Thoracic aorta (tissue), 2 donors: ENCODE measurements at regions not wholly inside any gene's neighbourhood (a gene's known extent, or its start where the extent isn't known, plus 50 kb on each side); places are given as distances from the start of the nearest gene placed in this dataset.

Experiments
- ATAC-seq: fragments of 150-250 bp; one replicate; pipeline ENCODE4 v1.8.0; 2017; ENCODE audit warnings: low read depth; ENCODE audit not compliant: insufficient number of reproducible peaks, low FRiP score
- DNase-seq: peaks from one replicate; pipeline ENCODE4 v3.0.0-alpha.2; 2020; ENCODE audit warnings: low spot score
- H3K27ac ChIP-seq, 2 donors: fragments of 200-600 bp; sonication (generic); 1 replicate in 1 of 2; 2 replicates in 1 of 2; pipeline ENCODE4 v1.5.1; 2016; ENCODE audit warnings: mild to moderate bottlenecking in 2 of 2, moderate library complexity in 2 of 2
- H3K27me3 ChIP-seq: fragments of 200-600 bp; sonication (generic); replicated peaks from 2 replicates; pipeline ENCODE4 v1.6.0; 2016; ENCODE audit warnings: mild to moderate bottlenecking; ENCODE audit not compliant: insufficient read depth
- H3K36me3 ChIP-seq: fragments of 200-600 bp; sonication (generic); one replicate; pipeline ENCODE4 v1.5.1; 2016
- H3K4me1 ChIP-seq, 2 donors: fragments of 200-600 bp; sonication (generic); 1 replicate in 1 of 2; 2 replicates in 1 of 2; pipeline versions ENCODE4 v1.5.1 to v1.6.0; 2016; ENCODE audit warnings: low read depth in 2 of 2, mild to moderate bottlenecking in 1 of 2; ENCODE audit not compliant: control insufficient read depth in 1 of 2
- H3K4me3 ChIP-seq: fragments of 200-600 bp; sonication (generic); 2 replicates; pipeline ENCODE4 v1.5.1; 2016; ENCODE audit warnings: mild to moderate bottlenecking
- H3K9me3 ChIP-seq: fragments of 200-600 bp; sonication (generic); 2 replicates; pipeline ENCODE4 v1.5.1; 2016
- CTCF ChIP-seq: fragments of 200-600 bp; sonication (generic); IDR thresholded peaks from one replicate; pipeline ENCODE4 v1.5.1; 2019; ENCODE audit warnings: antibody characterized with exemption

GRCh38 chr4:126012691-126013290, 698.0 kb downstream of the FAT4 start:
- ATAC-seq = no peak
- Histone ChIP-seq H3K4me3 (no peak overlapping the region), H3K9me3 (no peaks in the 10 kb centered on the region), H3K27ac (no peak overlapping the region), H3K4me1 (no peaks in the 10 kb centered on the region), H3K27me3 (no peaks in the 10 kb centered on the region), H3K36me3 (no peaks in the 10 kb centered on the region)
- TF ChIP-seq CTCF = no peak
- DNase-seq = no peak

GRCh38 chr4:126018274-126018673, 703.5 kb downstream of the FAT4 start:
- H3K4me1 ChIP-seq = peaks cover 4 to 5% of the 10 kb centered on the region in 2 donors
- H3K9me3 ChIP-seq = no peaks in the 10 kb centered on the region
- H3K27me3 ChIP-seq = no peaks in the 10 kb centered on the region
- ATAC-seq (no peak), DNase-seq (no peak)
- H3K4me3 ChIP-seq = no peak overlapping the region
- no peaks in the 10 kb centered on the region for H3K36me3 ChIP-seq
- TF ChIP-seq CTCF = no peak
- H3K27ac ChIP-seq = no peak overlapping the region

GRCh38 chr4:126023896-126024295, 709.1 kb downstream of the FAT4 start:
- Histone ChIP-seq H3K36me3 (no peaks in the 10 kb centered on the region), H3K4me1 (peaks cover 9 to 11% of the 10 kb centered on the region in 2 donors), H3K27ac (no peak overlapping the region), H3K9me3 (no peaks in the 10 kb centered on the region), H3K4me3 (no peak overlapping the region), H3K27me3 (no peaks in the 10 kb centered on the region)
- TF ChIP-seq CTCF = no peak
- DNase-seq (no peak), ATAC-seq (no peak)

GRCh38 chr4:126027601-126028000, 712.8 kb downstream of the FAT4 start:
- ATAC-seq = no peak
- no peak for TF ChIP-seq CTCF
- no peak overlapping the region for H3K4me3 ChIP-seq
- H3K36me3 ChIP-seq = no peaks in the 10 kb centered on the region
- H3K27ac ChIP-seq = no peak overlapping the region
- no peaks in the 10 kb centered on the region for H3K27me3 ChIP-seq
- H3K4me1 ChIP-seq = peaks cover 5 to 6% of the 10 kb centered on the region in 2 donors
- H3K9me3 ChIP-seq = no peaks in the 10 kb centered on the region
- DNase-seq = no peak

GRCh38 chr4:126028876-126029275, 714.1 kb downstream of the FAT4 start:
- no peak for DNase-seq
- no peak for ATAC-seq
- Histone ChIP-seq H3K27ac (no peak overlapping the region), H3K4me1 (peaks cover 4 to 6% of the 10 kb centered on the region in 2 donors), H3K4me3 (no peak overlapping the region), H3K27me3 (no peaks in the 10 kb centered on the region), H3K9me3 (no peaks in the 10 kb centered on the region), H3K36me3 (no peaks in the 10 kb centered on the region)
- TF ChIP-seq CTCF = no peak
